ENCODE measurements at regions not wholly inside any gene's neighbourhood (a gene's known extent, or its start where the extent isn't known, plus 50 kb on each side); places are given as distances from the start of the nearest gene placed in this dataset.

GRCh38 chr4:74534936-74535335, 90.0 kb downstream of the AREG start:
- Histone ChIP-seq H3K36me3 (no peaks in the 10 kb centered on the region), H3K9me3 (ENCODE audit: severe bottlenecking) (no peaks in the 10 kb centered on the region)
- TF ChIP-seq, protein P1, sequence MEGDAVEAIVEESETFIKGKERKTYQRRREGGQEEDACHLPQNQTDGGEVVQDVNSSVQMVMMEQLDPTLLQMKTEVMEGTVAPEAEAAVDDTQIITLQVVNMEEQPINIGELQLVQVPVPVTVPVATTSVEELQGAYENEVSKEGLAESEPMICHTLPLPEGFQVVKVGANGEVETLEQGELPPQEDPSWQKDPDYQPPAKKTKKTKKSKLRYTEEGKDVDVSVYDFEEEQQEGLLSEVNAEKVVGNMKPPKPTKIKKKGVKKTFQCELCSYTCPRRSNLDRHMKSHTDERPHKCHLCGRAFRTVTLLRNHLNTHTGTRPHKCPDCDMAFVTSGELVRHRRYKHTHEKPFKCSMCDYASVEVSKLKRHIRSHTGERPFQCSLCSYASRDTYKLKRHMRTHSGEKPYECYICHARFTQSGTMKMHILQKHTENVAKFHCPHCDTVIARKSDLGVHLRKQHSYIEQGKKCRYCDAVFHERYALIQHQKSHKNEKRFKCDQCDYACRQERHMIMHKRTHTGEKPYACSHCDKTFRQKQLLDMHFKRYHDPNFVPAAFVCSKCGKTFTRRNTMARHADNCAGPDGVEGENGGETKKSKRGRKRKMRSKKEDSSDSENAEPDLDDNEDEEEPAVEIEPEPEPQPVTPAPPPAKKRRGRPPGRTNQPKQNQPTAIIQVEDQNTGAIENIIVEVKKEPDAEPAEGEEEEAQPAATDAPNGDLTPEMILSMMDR (IDR thresholded peaks at IDR 0.05; ENCODE audit: low read depth, low read length) = no peak

DNA sequence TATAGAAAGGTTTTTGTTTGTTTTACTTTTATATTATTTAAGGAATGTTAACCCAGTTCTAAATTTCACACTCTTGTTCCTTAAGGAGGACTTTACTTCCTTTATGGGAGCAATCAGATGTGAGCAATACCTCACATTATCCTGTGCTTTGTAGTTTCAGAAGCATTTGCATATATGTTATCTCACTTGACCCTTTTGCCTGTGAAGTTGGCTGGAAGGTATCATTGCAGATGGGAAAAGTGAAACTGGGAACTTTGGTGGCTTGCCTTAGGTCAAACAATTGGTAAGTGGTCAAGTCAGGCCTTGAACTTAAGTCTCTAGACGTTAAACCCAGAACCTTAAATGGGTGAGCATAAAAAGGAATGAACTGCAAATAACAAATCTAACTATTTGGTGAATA, 90.6 kb downstream of the AREG start:
- H3K27me3 ChIP-seq (ENCODE audit: insufficient read depth, low read depth, severe bottlenecking) = no peaks in the 10 kb centered on the region
- no peaks in the 10 kb centered on the region for H3K36me3 ChIP-seq
- TF ChIP-seq, protein P1 (IDR thresholded peaks at IDR 0.05; ENCODE audit: low read depth, low read length) = no peak
- no peak overlapping the region for H3K4me3 ChIP-seq (ENCODE audit: low read depth, low read length)
- H3K9me3 ChIP-seq (ENCODE audit: severe bottlenecking) = no peaks in the 10 kb centered on the region
- H3K27ac ChIP-seq = no peak overlapping the region
- DNase-seq = no peak

More at GRCh38 chr4:74534936-74535335, 90.0 kb downstream of the AREG start:
- Histone ChIP-seq H3K27me3 (ENCODE audit: insufficient read depth, low read depth, severe bottlenecking) (no peaks in the 10 kb centered on the region), H3K27ac (no peak overlapping the region), H3K4me3 (ENCODE audit: low read depth, low read length) (no peak overlapping the region)
- DNase-seq = no peak

DNA sequence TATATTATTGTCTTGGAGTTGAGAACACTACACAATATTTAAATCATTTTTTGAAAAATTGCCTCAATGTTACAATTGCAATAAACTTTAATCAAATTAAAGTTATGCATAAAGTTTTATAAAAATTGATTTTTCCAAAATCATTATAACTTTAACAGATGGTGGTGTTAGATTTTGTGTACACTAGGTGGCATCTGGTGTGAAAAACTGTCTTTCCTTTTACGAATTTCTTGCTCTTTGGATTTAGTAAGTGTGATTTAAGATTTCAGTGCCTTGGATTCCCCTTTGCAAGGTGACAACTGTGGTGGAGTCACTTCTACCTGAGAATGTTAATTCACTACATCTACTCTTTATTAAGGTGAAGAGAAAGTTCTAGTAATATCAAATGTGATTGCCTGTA, 91.6 kb downstream of the AREG start:
- no peaks in the 10 kb centered on the region for H3K36me3 ChIP-seq
- TF ChIP-seq, protein P1 (IDR thresholded peaks at IDR 0.05; ENCODE audit: low read depth, low read length) = no peak
- H3K27ac ChIP-seq = no peak overlapping the region
- no peaks in the 10 kb centered on the region for H3K27me3 ChIP-seq (ENCODE audit: insufficient read depth, low read depth, severe bottlenecking)
- no peak for DNase-seq
- no peaks in the 10 kb centered on the region for H3K9me3 ChIP-seq (ENCODE audit: severe bottlenecking)
- H3K4me3 ChIP-seq (ENCODE audit: low read depth, low read length) = no peak overlapping the region

DNA sequence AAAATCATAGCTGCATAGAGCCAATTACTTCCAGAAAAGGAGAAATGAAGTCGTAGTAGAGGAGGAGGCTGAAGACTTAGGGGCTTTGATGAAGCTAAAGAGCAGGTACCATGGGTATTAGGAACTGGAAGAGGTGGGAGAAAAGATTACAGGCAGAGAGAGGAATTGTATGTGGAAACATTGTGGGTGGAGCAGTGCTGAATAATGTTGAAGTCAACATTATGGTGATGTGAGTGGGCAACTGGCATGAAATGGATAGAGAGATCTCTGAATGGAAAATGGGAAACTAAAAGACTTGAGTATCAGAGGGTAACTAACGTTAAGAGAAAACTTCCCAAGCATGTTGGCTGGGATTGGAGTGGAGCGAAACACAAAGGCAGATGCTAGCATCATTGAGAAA, 92.5 kb downstream of the AREG start:
- Histone ChIP-seq H3K36me3 (no peaks in the 10 kb centered on the region), H3K4me3 (ENCODE audit: low read depth, low read length) (no peak overlapping the region), H3K27me3 (ENCODE audit: insufficient read depth, low read depth, severe bottlenecking) (no peaks in the 10 kb centered on the region), H3K27ac (no peak overlapping the region), H3K9me3 (ENCODE audit: severe bottlenecking) (no peaks in the 10 kb centered on the region)
- no peak for DNase-seq
- TF ChIP-seq, protein P1 (IDR thresholded peaks at IDR 0.05; ENCODE audit: low read depth, low read length) = no peak

- TF ChIP-seq, protein P1 (IDR thresholded peaks at IDR 0.05; ENCODE audit: low read depth, low read length) = no peak
- no peaks in the 10 kb centered on the region for H3K36me3 ChIP-seq
- H3K27me3 ChIP-seq (ENCODE audit: insufficient read depth, low read depth, severe bottlenecking) = no peaks in the 10 kb centered on the region
- H3K4me3 ChIP-seq (ENCODE audit: low read depth, low read length) = no peak overlapping the region
- no peak overlapping the region for H3K27ac ChIP-seq
- no peaks in the 10 kb centered on the region for H3K9me3 ChIP-seq (ENCODE audit: severe bottlenecking)
- DNase-seq = no peak
These were observed 94.3 kb downstream of the AREG start for GRCh38 chr4:74539044-74539790.

GRCh38 chr4:74540193-74540592, 95.3 kb downstream of the AREG start:
- no peak for DNase-seq
- H3K27me3 ChIP-seq (ENCODE audit: insufficient read depth, low read depth, severe bottlenecking) = no peaks in the 10 kb centered on the region
- H3K27ac ChIP-seq = no peak overlapping the region
- no peak overlapping the region for H3K4me3 ChIP-seq (ENCODE audit: low read depth, low read length)
- TF ChIP-seq, protein P1 (IDR thresholded peaks at IDR 0.05; ENCODE audit: low read depth, low read length) = no peak
- H3K9me3 ChIP-seq (ENCODE audit: severe bottlenecking) = no peaks in the 10 kb centered on the region
- H3K36me3 ChIP-seq = no peaks in the 10 kb centered on the region
